PC-3 (cell line): ENCODE measurements at regions not wholly inside any gene's neighbourhood (a gene's known extent, or its start where the extent isn't known, plus 50 kb on each side); places are given as distances from the start of the nearest gene placed in this dataset.

ENCODE experiments used
- CTCF ChIP-seq: fragments of 300-600 bp; sonication (generic); conservative IDR thresholded peaks from 2 replicates; pipeline ENCODE4 v1.5.1; 2017; ENCODE audit warnings: antibody characterized with exemption, low read depth, mild to moderate bottlenecking, low read length
- EZH2 ChIP-seq: fragments of 300-600 bp; sonication (generic); IDR thresholded peaks from one replicate; pipeline ENCODE4 v1.6.1; 2017; ENCODE audit warnings: antibody characterized with exemption, mild to moderate bottlenecking, low read length; ENCODE audit not compliant: unreplicated experiment

GRCh38 chr9:78127279-78128225, 95.9 kb upstream of the GNAQ start:
- TF ChIP-seq CTCF = no peak
- TF ChIP-seq EZH2 = no peak
